H9 (cell line): ENCODE measurements at regions not wholly inside any gene's neighbourhood (a gene's known extent, or its start where the extent isn't known, plus 50 kb on each side); places are given as distances from the start of the nearest gene placed in this dataset.

Source experiments
- DNase-seq: peaks from one replicate; pipeline ENCODE4 v3.0.0-alpha.2; 2017
- H2AFZ ChIP-seq: one replicate; pipeline ENCODE4 v1.6.1; 2013; ENCODE audit warnings: mild to moderate bottlenecking, low read length, control low read depth, moderate library complexity
- H2AK5ac ChIP-seq: 2 replicates; pipeline ENCODE4 v1.6.1; 2013; ENCODE audit warnings: low read length, control low read depth, mixed read lengths; ENCODE audit not compliant: insufficient read length
- H2BK120ac ChIP-seq: one replicate; pipeline ENCODE4 v1.6.1; 2013; ENCODE audit warnings: low read depth, mild to moderate bottlenecking, low read length, control low read depth, inconsistent platforms; ENCODE audit not compliant: poor library complexity, severe bottlenecking
- H2BK12ac ChIP-seq: 2 replicates; pipeline ENCODE4 v1.6.1; 2013; ENCODE audit warnings: low read length, control low read depth, mixed read lengths, low read depth; ENCODE audit not compliant: insufficient read length
- H2BK15ac ChIP-seq: 2 replicates; pipeline ENCODE4 v1.6.1; 2013; ENCODE audit warnings: low read depth, low read length, control low read depth
- H2BK20ac ChIP-seq: one replicate; pipeline ENCODE4 v1.6.1; 2013; ENCODE audit warnings: low read depth, mild to moderate bottlenecking, low read length, control low read depth, inconsistent platforms; ENCODE audit not compliant: poor library complexity, severe bottlenecking
- H2BK5ac ChIP-seq: 2 replicates; pipeline ENCODE4 v1.6.1; 2013; ENCODE audit warnings: low read length, control low read depth, mixed read lengths; ENCODE audit not compliant: insufficient read length
- H3K14ac ChIP-seq: 2 replicates; pipeline ENCODE4 v1.6.1; 2013; ENCODE audit warnings: low read length, control low read depth; ENCODE audit not compliant: insufficient read depth
- H3K18ac ChIP-seq: 2 replicates; pipeline ENCODE4 v1.6.1; 2013; ENCODE audit warnings: low read depth, mild to moderate bottlenecking, mixed read lengths, low read length, control low read depth; ENCODE audit not compliant: insufficient read length
- H3K23ac ChIP-seq: 2 replicates; pipeline ENCODE4 v1.6.1; 2013; ENCODE audit warnings: low read length, control low read depth, mixed read lengths, low read depth; ENCODE audit not compliant: insufficient read length
- H3K23me2 ChIP-seq: 2 replicates; pipeline ENCODE4 v1.6.1; 2013; ENCODE audit warnings: low read depth, mild to moderate bottlenecking, mixed read lengths, low read length, control low read depth; ENCODE audit not compliant: insufficient read length, poor library complexity, severe bottlenecking
- H3K27ac ChIP-seq: 2 replicates; pipeline ENCODE4 v1.5.1; 2013; ENCODE audit warnings: low read length, control low read depth, mixed read lengths, low read depth; ENCODE audit not compliant: insufficient read length
- H3K27me3 ChIP-seq: 2 replicates; pipeline ENCODE4 v1.6.1; 2013; ENCODE audit warnings: low read length, control low read depth, inconsistent platforms; ENCODE audit not compliant: insufficient read depth
- H3K4ac ChIP-seq: 2 replicates; pipeline ENCODE4 v1.6.1; 2013; ENCODE audit warnings: low read depth, mild to moderate bottlenecking, control low read depth, inconsistent platforms, low read length, moderate library complexity
- H3K4me1 ChIP-seq: 2 replicates; pipeline ENCODE4 v1.6.1; 2013; ENCODE audit warnings: low read length, control low read depth, inconsistent platforms; ENCODE audit not compliant: insufficient read depth
- H3K4me2 ChIP-seq: 2 replicates; pipeline ENCODE4 v1.6.1; 2013; ENCODE audit warnings: low read length, control low read depth, mixed read lengths; ENCODE audit not compliant: insufficient read length, insufficient read depth
- H3K56ac ChIP-seq: 2 replicates; pipeline ENCODE4 v1.6.1; 2013; ENCODE audit warnings: low read depth, mild to moderate bottlenecking, mixed read lengths, low read length, control low read depth; ENCODE audit not compliant: insufficient read length
- H3K79me1 ChIP-seq: 2 replicates; pipeline ENCODE4 v1.6.1; 2013; ENCODE audit warnings: low read depth, mild to moderate bottlenecking, moderate library complexity, low read length, control low read depth, inconsistent platforms; ENCODE audit not compliant: insufficient read depth, poor library complexity, severe bottlenecking
- H3K79me2 ChIP-seq: 2 replicates; pipeline ENCODE4 v1.6.1; 2013; ENCODE audit warnings: low read length, control low read depth, inconsistent platforms; ENCODE audit not compliant: insufficient read depth
- H3K9ac ChIP-seq: 2 replicates; pipeline ENCODE4 v1.6.1; 2013; ENCODE audit warnings: low read length, control low read depth, mixed read lengths; ENCODE audit not compliant: insufficient read length; ENCODE audit errors: extremely low read depth
- H3K9me3 ChIP-seq: one replicate; pipeline ENCODE4 v1.6.1; 2013; ENCODE audit warnings: low read depth, low read length, inconsistent platforms; ENCODE audit not compliant: control insufficient read depth
- H3T11ph ChIP-seq: one replicate; pipeline ENCODE4 v1.6.1; 2013; ENCODE audit warnings: mild to moderate bottlenecking, low read length, control low read depth, inconsistent platforms
- H4K20me1 ChIP-seq: one replicate; pipeline ENCODE4 v1.6.1; 2013; ENCODE audit not compliant: control insufficient read depth, insufficient read length, insufficient read depth
- H4K5ac ChIP-seq: 2 replicates; pipeline ENCODE4 v1.6.1; 2013; ENCODE audit warnings: low read depth, mild to moderate bottlenecking, mixed read lengths, low read length, control low read depth; ENCODE audit not compliant: insufficient read length
- H4K8ac ChIP-seq: replicated peaks from 2 replicates; pipeline ENCODE4 v1.6.1; 2013; ENCODE audit warnings: low read length, control low read depth, mixed read lengths, low read depth; ENCODE audit not compliant: insufficient read length
- H4K91ac ChIP-seq: 2 replicates; pipeline ENCODE4 v1.6.1; 2013; ENCODE audit warnings: low read depth, mild to moderate bottlenecking, moderate library complexity, mixed read lengths, low read length, control low read depth; ENCODE audit not compliant: insufficient read length
- H3K27ac Mint-ChIP-seq, 3 experiments: 2 replicates in 2 of 3; 3 replicates in 1 of 3; pipeline ENCODE4 v1.8.0; 2020 to 2021; ENCODE audit warnings: mixed read lengths in 3 of 3, mild to moderate bottlenecking in 1 of 3, moderate library complexity in 1 of 3
- H3K27me3 Mint-ChIP-seq: 2 replicates; pipeline ENCODE4 v1.8.0; 2021; ENCODE audit warnings: low read depth, mild to moderate bottlenecking, moderate library complexity, mixed read lengths
- H3K36me3 Mint-ChIP-seq, 3 experiments: 2 replicates in 2 of 3; 3 replicates in 1 of 3; pipeline ENCODE4 v1.8.0; 2020 to 2021; ENCODE audit warnings: low read depth in 3 of 3, mixed read lengths in 3 of 3; ENCODE audit not compliant: insufficient read depth in 1 of 3
- H3K4me1 Mint-ChIP-seq, 2 experiments: 2 replicates each; pipeline ENCODE4 v1.8.0; 2020; ENCODE audit warnings: mixed read lengths in 2 of 2
- H3K4me3 Mint-ChIP-seq, 2 experiments: 2 replicates in 1 of 2; 3 replicates in 1 of 2; pipeline ENCODE4 v1.8.0; 2020 to 2021; ENCODE audit warnings: mild to moderate bottlenecking in 2 of 2, mixed read lengths in 2 of 2, moderate library complexity in 1 of 2
- H3K9me3 Mint-ChIP-seq, 2 experiments: 2 replicates in 1 of 2; 3 replicates in 1 of 2; pipeline ENCODE4 v1.8.0; 2020; ENCODE audit warnings: mild to moderate bottlenecking in 2 of 2, mixed read lengths in 2 of 2, moderate library complexity in 1 of 2
- WGBS: extraction: QIAGEN DNeasy Blood & Tissue Kit; methylation state at CpG from one replicate; pipeline ENCODE4 v1.1.7; 2013; ENCODE audit warnings: missing lambda C conversion rate, low lambda C conversion rate, mixed read lengths; ENCODE audit not compliant: insufficient read length; ENCODE audit errors: extremely low coverage; 5-methylcytosine and 5-hydroxymethylcytosine counted together
- TF ChIP-seq, protein P1 (sequence below): fragments of 200-600 bp; sonication (generic); conservative IDR thresholded peaks from 3 replicates; pipeline ENCODE4 v1.8.0; 2021; ENCODE audit warnings: antibody characterized with exemption, mild to moderate bottlenecking

DNA sequence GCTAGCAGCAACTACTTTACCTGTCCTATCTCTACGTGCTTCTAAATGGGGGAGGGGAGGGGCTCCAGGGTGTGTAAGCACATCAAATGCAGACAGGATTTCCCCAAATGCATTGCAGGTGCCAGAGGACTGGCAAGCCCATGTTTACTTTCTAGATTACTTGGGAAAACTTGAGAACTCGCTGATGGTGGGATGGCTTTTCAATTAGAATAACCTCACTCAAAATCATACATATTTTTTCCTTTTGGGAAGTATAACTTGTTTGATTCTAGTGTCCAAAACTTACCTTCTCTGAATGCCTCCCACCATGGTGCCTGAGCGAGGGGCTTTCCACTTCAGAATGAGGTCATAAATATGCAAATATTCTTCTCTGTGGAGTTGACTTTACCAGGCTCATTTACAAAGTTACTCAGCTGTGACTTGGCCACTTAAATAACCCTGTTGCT is 191.3 kb upstream of the RHOBTB1 start:
- H3K56ac ChIP-seq: no peak overlapping the region
- H3K79me2 ChIP-seq: no peaks in the 10 kb centered on the region
- no peak overlapping the region for H4K5ac ChIP-seq
- no peak overlapping the region for H2BK15ac ChIP-seq
- no peaks in the 10 kb centered on the region for H3K27me3 ChIP-seq
- H3K4me3 Mint-ChIP-seq: no peak overlapping the region
- no peaks in the 10 kb centered on the region for H3K27me3 Mint-ChIP-seq
- H4K91ac ChIP-seq: no peak overlapping the region
- no peak overlapping the region for H3K4me2 ChIP-seq
- H3K9me3 Mint-ChIP-seq: peaks cover 0 to 12% of the 10 kb centered on the region in 2 experiments; a peak in 3 of 5 replicates
- no peaks in the 10 kb centered on the region for H3K79me1 ChIP-seq
- no peaks in the 10 kb centered on the region for H3K23me2 ChIP-seq
- no peak overlapping the region for H2BK5ac ChIP-seq
- H2BK20ac ChIP-seq: no peak overlapping the region
- no peak overlapping the region for H2AFZ ChIP-seq
- peaks cover 8% of the 10 kb centered on the region; the same call in 1 of the 2 replicates for H3K4me1 ChIP-seq
- H3K9me3 ChIP-seq: peaks cover 5% of the 10 kb centered on the region
- no peak overlapping the region for H3K18ac ChIP-seq
- no peak overlapping the region for H3K9ac ChIP-seq
- H2BK120ac ChIP-seq: no peak overlapping the region
- no peak overlapping the region for H4K8ac ChIP-seq
- H4K20me1 ChIP-seq: no peaks in the 10 kb centered on the region
- H3K36me3 Mint-ChIP-seq: peaks cover 0 to 6% (median 0%) of the 10 kb centered on the region in 3 experiments; a peak in 3 of 7 replicates
- DNase-seq: no peak
- no peak overlapping the region for H2BK12ac ChIP-seq
- H3T11ph ChIP-seq: no peak overlapping the region
- peaks cover 27 to 35% of the 10 kb centered on the region in 2 experiments for H3K4me1 Mint-ChIP-seq
- H2AK5ac ChIP-seq: no peak overlapping the region
- H3K14ac ChIP-seq: no peak overlapping the region
- H3K27ac Mint-ChIP-seq: peak overlapping the region in 1 of 3 experiments; percentile 53; a peak in 1 of 7 replicates
- TF ChIP-seq, protein P1, sequence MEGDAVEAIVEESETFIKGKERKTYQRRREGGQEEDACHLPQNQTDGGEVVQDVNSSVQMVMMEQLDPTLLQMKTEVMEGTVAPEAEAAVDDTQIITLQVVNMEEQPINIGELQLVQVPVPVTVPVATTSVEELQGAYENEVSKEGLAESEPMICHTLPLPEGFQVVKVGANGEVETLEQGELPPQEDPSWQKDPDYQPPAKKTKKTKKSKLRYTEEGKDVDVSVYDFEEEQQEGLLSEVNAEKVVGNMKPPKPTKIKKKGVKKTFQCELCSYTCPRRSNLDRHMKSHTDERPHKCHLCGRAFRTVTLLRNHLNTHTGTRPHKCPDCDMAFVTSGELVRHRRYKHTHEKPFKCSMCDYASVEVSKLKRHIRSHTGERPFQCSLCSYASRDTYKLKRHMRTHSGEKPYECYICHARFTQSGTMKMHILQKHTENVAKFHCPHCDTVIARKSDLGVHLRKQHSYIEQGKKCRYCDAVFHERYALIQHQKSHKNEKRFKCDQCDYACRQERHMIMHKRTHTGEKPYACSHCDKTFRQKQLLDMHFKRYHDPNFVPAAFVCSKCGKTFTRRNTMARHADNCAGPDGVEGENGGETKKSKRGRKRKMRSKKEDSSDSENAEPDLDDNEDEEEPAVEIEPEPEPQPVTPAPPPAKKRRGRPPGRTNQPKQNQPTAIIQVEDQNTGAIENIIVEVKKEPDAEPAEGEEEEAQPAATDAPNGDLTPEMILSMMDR: no peak
- WGBS: no CpG with 5 or more reads among the region's 3 CpGs
- no peak overlapping the region for H3K27ac ChIP-seq
- H3K23ac ChIP-seq: no peak overlapping the region
- H3K4ac ChIP-seq: no peak overlapping the region
